GM13977 (cell line): ENCODE measurements at regions not wholly inside any gene's neighbourhood (a gene's known extent, or its start where the extent isn't known, plus 50 kb on each side); places are given as distances from the start of the nearest gene placed in this dataset.

Source experiments
- DNase-seq: peaks from one replicate; pipeline ENCODE4 v3.0.0; 2012; ENCODE audit warnings: low spot score
- CTCF ChIP-seq: IDR thresholded peaks from 2 replicates; pipeline ENCODE4 v1.5.1; 2012; ENCODE audit warnings: mild to moderate bottlenecking, control low read depth; ENCODE audit not compliant: insufficient read depth; ENCODE audit errors: extremely low read depth, missing control alignments
- in situ Hi-C: fragments of 300-500 bp; cut with MboI; formaldehyde crosslinking; loops from one replicate; pipeline ENCODE4 v1.12.0; 2022; ENCODE audit warnings: low sequenced_read_pairs, low pct_unique_long_range_greater_than_20kb, mixed read lengths, inconsistent platforms; ENCODE audit not compliant: unreplicated experiment

DNA sequence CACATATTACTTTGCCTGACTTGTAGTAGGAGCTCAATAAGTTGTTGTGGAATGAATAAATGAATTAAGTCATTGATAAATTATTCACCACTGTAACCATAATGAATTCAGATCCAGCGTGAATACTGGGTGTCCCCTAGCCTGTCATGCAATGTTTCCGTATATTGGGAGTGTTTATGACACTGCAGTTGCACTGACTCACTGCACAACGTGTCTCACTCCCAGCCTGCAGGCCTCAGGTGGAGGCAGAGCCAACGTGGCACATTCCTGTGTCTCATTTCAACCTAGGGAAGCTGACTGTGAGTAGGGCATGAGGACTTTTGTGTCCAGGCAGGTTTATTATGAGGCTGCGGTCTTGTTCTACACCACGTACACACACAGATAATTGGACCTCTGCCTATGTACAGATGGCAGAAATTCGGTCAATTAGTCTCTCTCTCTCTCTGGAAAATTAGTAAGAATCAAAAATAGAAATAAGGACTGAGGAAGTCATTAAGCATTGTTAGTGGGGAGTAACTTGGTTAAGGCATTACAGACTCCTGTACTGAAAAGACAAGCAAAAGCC lies 299.1 kb upstream of the IGFBP3 start:
- in situ Hi-C loops = no loop called here
- TF ChIP-seq CTCF = no peak
- no peak for DNase-seq

DNA sequence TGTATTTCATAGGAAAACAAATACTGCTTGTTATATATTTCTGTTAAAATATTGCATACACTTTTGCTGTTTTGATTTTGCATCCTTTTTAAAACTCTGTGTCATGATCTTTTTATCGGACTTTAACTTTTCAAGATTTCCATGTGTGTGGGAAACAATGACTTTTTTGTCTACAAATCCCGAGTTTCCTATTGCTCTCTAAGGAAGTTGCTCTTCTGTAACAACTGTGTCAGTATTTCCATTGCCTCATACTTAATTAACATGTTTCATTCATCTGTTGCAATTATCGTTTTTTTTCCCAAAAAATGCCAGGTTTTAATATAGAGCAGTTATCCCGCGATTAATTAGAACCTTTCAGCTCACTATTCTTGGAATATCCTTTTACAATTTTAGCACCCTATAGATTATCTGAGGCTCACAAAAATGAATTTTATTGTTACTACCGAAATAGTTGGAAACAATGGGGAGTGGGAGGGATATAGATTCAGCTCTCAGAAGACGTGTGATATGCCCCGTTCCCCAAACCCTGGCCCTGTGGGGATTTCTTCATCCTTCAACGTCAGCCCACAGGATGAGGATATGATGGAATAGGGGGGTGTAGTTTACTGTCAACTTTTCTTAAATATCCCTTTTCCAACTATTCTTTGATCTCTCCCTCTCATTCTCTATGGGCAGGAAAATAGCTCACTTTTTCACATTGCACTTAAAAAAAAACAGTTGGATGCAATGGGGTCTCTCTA lies 297.6 kb upstream of the IGFBP3 start:
- no peak for DNase-seq
- in situ Hi-C loops = no loop called here
- no peak for TF ChIP-seq CTCF

- DNase-seq = no peak
- no peak for TF ChIP-seq CTCF
- in situ Hi-C loops = no loop called here
These were observed 295.0 kb upstream of the IGFBP3 start for GRCh38 chr7:46215987-46216567.

GRCh38 chr7:46214526-46214925 lies 293.5 kb upstream of the IGFBP3 start:
- no peak for TF ChIP-seq CTCF
- in situ Hi-C loops = no loop called here
- DNase-seq = no peak

DNA sequence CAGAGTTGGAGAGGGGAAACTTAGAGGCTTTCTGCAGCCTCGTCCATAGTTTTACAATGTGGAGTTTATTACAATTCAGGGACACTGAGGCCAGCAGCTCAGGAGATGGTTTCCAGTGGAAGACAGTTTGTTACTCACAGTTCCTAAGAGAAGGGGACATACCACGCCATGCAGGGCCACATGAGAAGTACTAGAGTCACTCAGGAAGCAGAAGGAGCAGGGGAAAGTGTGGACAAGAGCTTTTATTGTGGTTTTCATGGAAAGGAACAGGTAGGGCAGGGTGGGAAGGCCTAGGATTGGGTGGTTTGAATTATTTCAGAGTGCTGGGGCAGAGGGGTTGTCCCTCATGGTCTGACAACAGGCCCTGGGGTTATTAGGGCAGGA lies 292.1 kb upstream of the IGFBP3 start:
- no peak for TF ChIP-seq CTCF
- no peak for DNase-seq
- in situ Hi-C loops = no loop called here

- in situ Hi-C loops = no loop called here
- no peak for TF ChIP-seq CTCF
- no peak for DNase-seq
These were observed 291.5 kb upstream of the IGFBP3 start for GRCh38 chr7:46212425-46213153.
